K562 (cell line): ENCODE measurements at regions not wholly inside any gene's neighbourhood (a gene's known extent, or its start where the extent isn't known, plus 50 kb on each side); places are given as distances from the start of the nearest gene placed in this dataset.

Experiments
- ATAC-seq: fragments of 200-7000 bp; cut with Tn5 transposase; 3 replicates; pipeline ENCODE4 v1.9.1; 2020; ENCODE audit warnings: moderate library complexity
- BruUV-seq: library from RNA; stranded (reverse); fragments of 400-500 nt; replicated peaks from 2 replicates; lab custom pipeline; 2021; lab: Mats Ljungman, UMichigan
- CTCF ChIA-PET: fragments of 300-600 bp; formaldehyde crosslinking; extraction: SDS; loops from one replicate; lab custom pipeline; 2021; ENCODE audit warnings: low intra/inter-chr PET ratio; lab: Yijun Ruan, JAX
- POLR2A ChIA-PET: fragments of 300-600, 350-650 bp; sonication (Branson Sonifier 250); formaldehyde crosslinking; extraction: SDS; loops from one replicate; lab custom pipeline; 2021; ENCODE audit warnings: antibody characterized with exemption, inconsistent platforms; lab: Yijun Ruan, JAX
- DNase-seq, 4 experiments: peaks; one replicate each; pipeline versions ENCODE4 v3.0.0 to v3.0.0-alpha.2; 2011 to 2018; ENCODE audit warnings: low spot score in 3 of 4, mixed read lengths in 3 of 4; ENCODE audit errors: extremely low read depth in 1 of 4
- FAIRE-seq: peaks from 2 replicates; lab custom pipeline; 2011; peaks lifted over from hg19 to GRCh38; lab: Jason Lieb, UNC
- H2AFZ ChIP-seq: 2 replicates; pipeline ENCODE4 v1.6.0; 2011; ENCODE audit warnings: low read depth, low read length, control low read depth, inconsistent platforms
- H3K27ac ChIP-seq: fragments of 200-600 bp; 3 replicates; pipeline ENCODE4 v1.8.0; 2011; ENCODE audit warnings: low read depth, mild to moderate bottlenecking, control low read depth, inconsistent platforms, low read length, moderate library complexity, mixed read lengths; ENCODE audit errors: extremely low read depth
- H3K27me3 ChIP-seq, 2 experiments: fragments of 300-600 bp in 1 of 2; 2 replicates in 1 of 2; 3 replicates in 1 of 2; pipeline versions ENCODE4 v1.6.0 to v1.8.0; 2011; ENCODE audit warnings: inconsistent platforms in 2 of 2, low read length in 2 of 2, mild to moderate bottlenecking in 1 of 2, mixed read lengths in 1 of 2, moderate library complexity in 1 of 2; ENCODE audit not compliant: control insufficient read depth in 2 of 2, insufficient read depth in 2 of 2
- H3K36me3 ChIP-seq: fragments of 300-600 bp; 3 replicates; pipeline ENCODE4 v1.8.0; 2011; ENCODE audit warnings: mild to moderate bottlenecking, low read length, inconsistent platforms; ENCODE audit not compliant: control insufficient read depth, insufficient read depth
- H3K4me1 ChIP-seq, 2 experiments: fragments of 200-600 bp in 1 of 2; replicated peaks in 1 of 2; 2 replicates in 1 of 2; 3 replicates in 1 of 2; pipeline versions ENCODE4 v1.5.1 to v1.8.0; 2011; ENCODE audit warnings: inconsistent platforms in 2 of 2, low read length in 2 of 2, mild to moderate bottlenecking in 1 of 2, mixed read lengths in 1 of 2, moderate library complexity in 1 of 2; ENCODE audit not compliant: control insufficient read depth in 2 of 2, insufficient read depth in 2 of 2
- H3K4me2 ChIP-seq: 2 replicates; pipeline ENCODE4 v1.6.1; 2011; ENCODE audit warnings: low read length, control low read depth, inconsistent platforms, mixed read lengths; ENCODE audit not compliant: insufficient read depth
- H3K4me3 ChIP-seq: fragments of 200-600 bp; sonication (generic), shearing (Covaris generic); 2 replicates; pipeline ENCODE4 v1.5.1; 2016; ENCODE audit warnings: control low read depth, inconsistent platforms
- H3K79me2 ChIP-seq: fragments of 200-600 bp; 3 replicates; pipeline ENCODE4 v1.8.0; 2011; ENCODE audit warnings: low read length, inconsistent platforms; ENCODE audit not compliant: control insufficient read depth, insufficient read depth
- H3K9ac ChIP-seq, 2 experiments: 2 replicates each; pipeline versions ENCODE4 v1.6.0 to v1.6.1; 2011; ENCODE audit warnings: low read depth in 2 of 2, low read length in 2 of 2, control low read depth in 1 of 2, inconsistent platforms in 1 of 2, mild to moderate bottlenecking in 1 of 2, mixed read lengths in 1 of 2; ENCODE audit not compliant: insufficient read depth in 1 of 2
- H3K9me1 ChIP-seq: one replicate; pipeline ENCODE4 v1.6.0; 2011; ENCODE audit warnings: inconsistent platforms, mild to moderate bottlenecking, low read length, moderate library complexity; ENCODE audit not compliant: control insufficient read depth, insufficient read depth
- H3K9me3 ChIP-seq: replicated peaks from 2 replicates; pipeline ENCODE4 v1.5.1; 2011; ENCODE audit warnings: low read depth, low read length, inconsistent platforms; ENCODE audit not compliant: control insufficient read depth, insufficient read depth
- H4K20me1 ChIP-seq: replicated peaks from 2 replicates; pipeline ENCODE4 v1.6.1; 2011; ENCODE audit warnings: low read length, inconsistent platforms, mixed read lengths; ENCODE audit not compliant: control insufficient read depth, insufficient read depth
- ESRRB ChIP-seq: fragments of 250-450 bp; sonication (Bioruptor Pico); IDR thresholded peaks from 2 replicates; pipeline ENCODE4 v1.5.0; 2020; ENCODE audit warnings: mild to moderate bottlenecking, moderate library complexity, borderline replicate concordance
- ETV1 ChIP-seq: fragments of 450-650 bp; conservative IDR thresholded peaks from 2 replicates; pipeline ENCODE4 v1.6.1; 2016; ENCODE audit warnings: missing genetic modification characterization, control low read depth, low read depth, missing compliant biosample characterization
- FUS ChIP-seq: fragments of 200-400 bp; formaldehyde crosslinking; optimal IDR thresholded peaks from 2 replicates; pipeline ENCODE3; 2017; ENCODE audit warnings: low read depth, low read length
- HNRNPUL1 ChIP-seq: fragments of 200-400 bp; formaldehyde crosslinking; IDR thresholded peaks from 2 replicates; pipeline ENCODE4 v1.6.1; 2017; ENCODE audit warnings: low read length
- KAT7 ChIP-seq: sonication (generic); formaldehyde crosslinking; IDR thresholded peaks from 2 replicates; pipeline ENCODE4 v1.8.0; 2022; ENCODE audit warnings: missing genetic modification reagents, mild to moderate bottlenecking, borderline replicate concordance
- PKNOX1 ChIP-seq: fragments of 450-650 bp; IDR thresholded peaks from 2 replicates; pipeline ENCODE4 v1.6.1; 2016
- PML ChIP-seq: IDR thresholded peaks from 2 replicates; pipeline ENCODE4 v1.6.1; 2012; ENCODE audit warnings: low read length, inconsistent platforms
- RBM14 ChIP-seq: fragments of 200-400 bp; formaldehyde crosslinking; IDR thresholded peaks from 2 replicates; pipeline ENCODE4 v1.6.1; 2018; ENCODE audit warnings: low read depth, mild to moderate bottlenecking, low read length, moderate library complexity, borderline replicate concordance; ENCODE audit not compliant: insufficient read depth
- SRSF9 ChIP-seq: fragments of 200-400 bp; formaldehyde crosslinking; IDR thresholded peaks from 2 replicates; pipeline ENCODE4 v1.6.1; 2017; ENCODE audit warnings: low read depth, low read length, borderline replicate concordance
- TEAD2 ChIP-seq: fragments of 450-650 bp; IDR thresholded peaks from 2 replicates; pipeline ENCODE4 v1.6.1; 2016; ENCODE audit warnings: missing genetic modification characterization, control low read depth, missing compliant biosample characterization
- TGIF2 ChIP-seq: sonication (generic); formaldehyde crosslinking; IDR thresholded peaks from 2 replicates; pipeline ENCODE4 v1.8.1; 2022; ENCODE audit warnings: mild to moderate bottlenecking, missing genetic modification reagents, moderate library complexity
- YY1 ChIP-seq, 3 experiments: IDR thresholded peaks; 2 replicates each; pipeline ENCODE4 v1.6.1; 2011; ENCODE audit warnings: low read length in 2 of 3, mild to moderate bottlenecking in 2 of 3, moderate library complexity in 2 of 3, borderline replicate concordance in 1 of 3, control low read depth in 1 of 3, low read depth in 1 of 3; ENCODE audit not compliant: insufficient read depth in 3 of 3, insufficient replicate concordance in 2 of 3, control insufficient read depth in 1 of 3, insufficient read length in 1 of 3; ENCODE audit errors: extremely low read depth in 1 of 3
- ZNF263 ChIP-seq: sonication (generic); formaldehyde crosslinking; IDR thresholded peaks from 2 replicates; pipeline ENCODE4 v1.8.0; 2022; ENCODE audit warnings: mild to moderate bottlenecking, missing genetic modification reagents, borderline replicate concordance
- ZNF311 ChIP-seq: fragments of 250-450 bp; sonication (Bioruptor Pico); IDR thresholded peaks from 2 replicates; pipeline ENCODE4 v1.4.0; 2020; ENCODE audit warnings: mild to moderate bottlenecking, moderate library complexity
- ZNF551 ChIP-seq: fragments of 250-450 bp; sonication (Bioruptor Pico); IDR thresholded peaks from 2 replicates; pipeline ENCODE4 v1.5.0; 2021; ENCODE audit warnings: mild to moderate bottlenecking, moderate library complexity
- ZNF655 ChIP-seq: fragments of 250-450 bp; sonication (Bioruptor Pico); IDR thresholded peaks from 2 replicates; pipeline ENCODE4 v1.5.0; 2021
- in situ Hi-C: fragments of 300-500 bp; cut with MboI; formaldehyde crosslinking; loops from 4 replicates; pipeline ENCODE4 v1.15.0; 2018; ENCODE audit warnings: inconsistent platforms, mixed read lengths
- intact Hi-C: fragments of 100-400 bp; cut with micrococcal nuclease; formaldehyde crosslinking; loops from 2 replicates; pipeline ENCODE4 v1.14.2; 2022
- TF ChIP-seq, protein P1 (sequence below): fragments of 450-650 bp; formaldehyde crosslinking; IDR thresholded peaks from 2 replicates; pipeline ENCODE4 v1.4.0; 2022; ENCODE audit warnings: mild to moderate bottlenecking, moderate library complexity

DNA sequence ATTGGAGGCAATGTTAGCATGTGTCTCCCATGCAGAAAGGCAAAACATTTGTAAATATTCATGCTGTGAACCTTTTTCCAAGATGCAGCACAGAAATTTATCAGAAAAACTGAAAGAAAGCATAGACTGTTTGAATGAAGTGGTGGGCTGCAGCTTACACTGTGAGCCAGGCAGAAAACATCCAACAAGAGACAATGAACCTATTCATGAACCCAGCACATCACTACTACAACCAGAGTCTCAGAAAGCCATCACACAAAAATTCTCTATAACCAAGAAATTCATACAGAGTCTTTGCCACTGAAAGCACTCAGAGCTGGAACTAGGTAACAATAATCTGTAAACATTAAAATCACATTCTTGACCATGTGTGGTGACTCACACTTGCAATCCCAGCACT lies 448.9 kb downstream of the UQCRFS1 start:
- H3K27me3 ChIP-seq, result no peaks in the 10 kb centered on the region
- intact Hi-C loops, result no loop called here
- no peak overlapping the region for H2AFZ ChIP-seq
- no peaks in the 10 kb centered on the region for H3K79me2 ChIP-seq
- H3K4me1 ChIP-seq, result no peaks in the 10 kb centered on the region
- no peaks in the 10 kb centered on the region for H3K36me3 ChIP-seq
- no peaks in the 10 kb centered on the region for H3K9me3 ChIP-seq
- FAIRE-seq, result no peak
- no peak overlapping the region for H3K27ac ChIP-seq
- DNase-seq, result no peak
- in situ Hi-C loops, result no loop called here
- H3K4me3 ChIP-seq, result no peak overlapping the region
- no peak for ATAC-seq
- H3K9ac ChIP-seq, result no peak overlapping the region
- no peaks in the 10 kb centered on the region for H3K9me1 ChIP-seq
- ChIA-PET CTCF (no interaction called here), POLR2A (interaction anchor here (0.7 kb wide), 1 partner anchor 19 kb away, joined by 3 read pairs; no protein-coding TSS in a partner anchor)
- no peak for TF ChIP-seq TEAD2 (tag)
- TF ChIP-seq FUS, result no peak
- TF ChIP-seq TGIF2, result no peak
- no peak for TF ChIP-seq ZNF263 (CRISPR knock-in tag)
- no peak for TF ChIP-seq ZNF311 (CRISPR knock-in tag)
- TF ChIP-seq PML, result no peak
- TF ChIP-seq ETV1, result no peak
- TF ChIP-seq ZNF655 (CRISPR knock-in tag), result no peak
- TF ChIP-seq PKNOX1, result no peak
- TF ChIP-seq HNRNPUL1, result no peak
- TF ChIP-seq YY1 (IDR thresholded peaks at IDR 0.05; ENCODE audit: borderline replicate concordance in 1 of 3, control insufficient read depth in 1 of 3, extremely low read depth in 1 of 3, insufficient read depth in 3 of 3, insufficient read length in 1 of 3, insufficient replicate concordance in 2 of 3, low read depth in 1 of 3, low read length in 2 of 3), result no peak
- no peak for TF ChIP-seq SRSF9
- TF ChIP-seq ESRRB (CRISPR knock-in tag), result no peak
- no peak for TF ChIP-seq KAT7 (CRISPR knock-in tag)
- no peak for TF ChIP-seq RBM14
- TF ChIP-seq ZNF551 (CRISPR knock-in tag), result no peak
- TF ChIP-seq, protein P1, sequence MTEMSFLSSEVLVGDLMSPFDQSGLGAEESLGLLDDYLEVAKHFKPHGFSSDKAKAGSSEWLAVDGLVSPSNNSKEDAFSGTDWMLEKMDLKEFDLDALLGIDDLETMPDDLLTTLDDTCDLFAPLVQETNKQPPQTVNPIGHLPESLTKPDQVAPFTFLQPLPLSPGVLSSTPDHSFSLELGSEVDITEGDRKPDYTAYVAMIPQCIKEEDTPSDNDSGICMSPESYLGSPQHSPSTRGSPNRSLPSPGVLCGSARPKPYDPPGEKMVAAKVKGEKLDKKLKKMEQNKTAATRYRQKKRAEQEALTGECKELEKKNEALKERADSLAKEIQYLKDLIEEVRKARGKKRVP (CRISPR knock-in tag), result no peak
- BruUV-seq, result no TSS peak
- no peaks in the 10 kb centered on the region for H4K20me1 ChIP-seq
- no peak overlapping the region for H3K4me2 ChIP-seq
